OCI-LY7 (cell line): ENCODE measurements at regions not wholly inside any gene's neighbourhood (a gene's known extent, or its start where the extent isn't known, plus 50 kb on each side); places are given as distances from the start of the nearest gene placed in this dataset.

Experiments
- CTCF ChIP-seq: fragments of 200-600 bp; sonication (generic); conservative IDR thresholded peaks from 2 replicates; pipeline ENCODE4 v1.5.1; 2014; ENCODE audit warnings: mild to moderate bottlenecking, antibody characterized with exemption, low read length, moderate library complexity, mixed read lengths
- EZH2phosphoT487 ChIP-seq: fragments of 200-600 bp; sonication (generic); IDR thresholded peaks from 2 replicates; pipeline ENCODE4 v1.6.1; 2018; ENCODE audit warnings: low read depth, borderline replicate concordance, mild to moderate bottlenecking, mixed run types, antibody characterized with exemption, low read length, moderate library complexity, mixed read lengths

- TF ChIP-seq CTCF (no peak), EZH2phosphoT487 (no peak)
These were observed 426.1 kb upstream of the KLF12 start for GRCh38 chr13:74560325-74560724.
